PC-3 (cell line): ENCODE measurements at regions not wholly inside any gene's neighbourhood (a gene's known extent, or its start where the extent isn't known, plus 50 kb on each side); places are given as distances from the start of the nearest gene placed in this dataset.
"Not testable (repeated sequence)": the region's sequence is repeated elsewhere in the genome, so short reads cannot be mapped to it uniquely, and the experiment has no call there.

Experiments
- CTCF ChIP-seq: fragments of 300-600 bp; sonication (generic); conservative IDR thresholded peaks from 2 replicates; pipeline ENCODE4 v1.5.1; 2017; ENCODE audit warnings: antibody characterized with exemption, low read depth, mild to moderate bottlenecking, low read length
- EZH2 ChIP-seq: fragments of 300-600 bp; sonication (generic); IDR thresholded peaks from one replicate; pipeline ENCODE4 v1.6.1; 2017; ENCODE audit warnings: antibody characterized with exemption, mild to moderate bottlenecking, low read length; ENCODE audit not compliant: unreplicated experiment
- EZH2phosphoT487 ChIP-seq: fragments of 300-600 bp; sonication (generic); IDR thresholded peaks from 2 replicates; pipeline ENCODE4 v1.6.1; 2018; ENCODE audit warnings: mild to moderate bottlenecking, antibody characterized with exemption, low read length, borderline replicate concordance

- TF ChIP-seq CTCF, EZH2phosphoT487, EZH2: not testable (repeated sequence)
These were observed 136.3 kb downstream of the BACH1 start for GRCh38 chr21:29434982-29435381.
